NOMO-1 (cell line): ENCODE measurements at regions not wholly inside any gene's neighbourhood (a gene's known extent, or its start where the extent isn't known, plus 50 kb on each side); places are given as distances from the start of the nearest gene placed in this dataset.
"Not testable (repeated sequence)": the region's sequence is repeated elsewhere in the genome, so short reads cannot be mapped to it uniquely, and the experiment has no call there.

Experiments
- DNase-seq, 2 experiments: peaks; one replicate each; lab custom pipeline; 2025; ENCODE audit not compliant: unreplicated experiment in 2 of 2; lab: John Stamatoyannopoulos, UW

DNA sequence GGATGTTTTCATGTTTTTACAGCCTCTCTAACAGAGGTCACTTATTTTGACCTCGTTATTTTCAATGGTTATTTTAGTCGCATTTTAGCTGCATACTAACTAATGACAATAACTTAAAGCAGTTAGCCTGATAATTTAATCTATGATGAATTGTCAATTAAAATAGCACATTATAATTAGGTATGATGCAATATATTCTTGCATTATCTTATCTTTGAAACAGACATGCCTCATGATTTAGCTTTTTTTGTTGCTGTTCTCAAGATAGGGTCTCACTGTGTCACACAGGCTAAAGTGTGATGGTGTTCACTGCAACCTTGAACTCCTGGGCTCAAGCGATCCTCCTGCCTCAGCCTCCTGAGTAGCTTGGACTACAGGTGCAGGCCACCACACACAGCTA, 126.4 kb downstream of the KBTBD2 start:
- DNase-seq: no peak

DNA sequence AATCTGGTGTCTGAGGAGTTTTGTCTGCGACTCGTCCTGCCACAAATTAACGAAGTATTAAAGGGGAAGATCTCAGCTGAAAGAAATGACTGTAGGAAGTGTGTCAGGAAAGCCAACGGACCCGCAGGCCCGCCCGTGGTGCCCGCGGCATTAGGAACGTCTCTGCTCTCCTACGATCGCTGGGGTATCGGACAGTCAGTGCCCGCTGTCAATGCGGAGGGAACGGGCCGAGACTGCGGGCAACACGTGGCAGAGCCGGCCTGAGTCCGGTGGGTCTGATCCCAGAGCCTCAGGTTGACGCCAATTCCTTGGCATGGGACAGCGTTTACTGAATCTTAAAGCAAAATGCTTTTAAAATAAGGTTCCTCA, 128.7 kb downstream of the KBTBD2 start:
- DNase-seq: no peak

DNA sequence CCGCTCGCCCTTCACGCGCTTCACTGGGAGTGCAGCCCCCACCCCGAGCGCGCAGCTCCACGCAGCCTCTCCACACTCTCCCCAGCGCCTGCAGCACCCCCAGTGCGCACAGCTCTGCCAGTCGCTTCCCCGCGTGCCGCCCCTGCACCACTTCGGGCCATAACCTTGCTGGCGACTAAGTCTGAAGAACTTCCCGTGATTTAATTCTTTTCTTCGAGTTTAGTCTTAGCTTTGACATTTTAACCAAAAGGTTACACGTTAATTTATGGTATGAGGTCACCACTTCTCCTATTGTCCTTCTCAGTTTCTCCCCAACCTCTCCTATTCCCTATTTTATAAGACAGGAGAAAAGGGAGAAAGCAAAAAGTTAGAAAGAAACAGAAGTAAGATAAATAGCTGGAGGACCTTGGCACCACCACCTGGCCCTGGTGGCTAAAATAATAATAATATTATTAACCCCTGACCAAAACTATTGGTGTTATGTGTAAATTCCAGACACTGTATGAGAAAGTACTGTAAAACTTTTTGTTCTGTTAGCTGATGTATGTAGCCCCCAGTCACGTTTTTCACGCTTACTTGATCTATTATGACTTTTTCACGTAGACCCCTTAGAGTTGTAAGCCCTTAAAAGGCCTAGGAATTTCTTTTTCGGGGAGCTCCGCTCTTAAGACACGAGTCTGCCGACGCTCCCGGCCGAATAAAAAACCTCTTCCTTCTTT, 129.2 kb downstream of the KBTBD2 start:
- not testable (repeated sequence) for DNase-seq

DNA sequence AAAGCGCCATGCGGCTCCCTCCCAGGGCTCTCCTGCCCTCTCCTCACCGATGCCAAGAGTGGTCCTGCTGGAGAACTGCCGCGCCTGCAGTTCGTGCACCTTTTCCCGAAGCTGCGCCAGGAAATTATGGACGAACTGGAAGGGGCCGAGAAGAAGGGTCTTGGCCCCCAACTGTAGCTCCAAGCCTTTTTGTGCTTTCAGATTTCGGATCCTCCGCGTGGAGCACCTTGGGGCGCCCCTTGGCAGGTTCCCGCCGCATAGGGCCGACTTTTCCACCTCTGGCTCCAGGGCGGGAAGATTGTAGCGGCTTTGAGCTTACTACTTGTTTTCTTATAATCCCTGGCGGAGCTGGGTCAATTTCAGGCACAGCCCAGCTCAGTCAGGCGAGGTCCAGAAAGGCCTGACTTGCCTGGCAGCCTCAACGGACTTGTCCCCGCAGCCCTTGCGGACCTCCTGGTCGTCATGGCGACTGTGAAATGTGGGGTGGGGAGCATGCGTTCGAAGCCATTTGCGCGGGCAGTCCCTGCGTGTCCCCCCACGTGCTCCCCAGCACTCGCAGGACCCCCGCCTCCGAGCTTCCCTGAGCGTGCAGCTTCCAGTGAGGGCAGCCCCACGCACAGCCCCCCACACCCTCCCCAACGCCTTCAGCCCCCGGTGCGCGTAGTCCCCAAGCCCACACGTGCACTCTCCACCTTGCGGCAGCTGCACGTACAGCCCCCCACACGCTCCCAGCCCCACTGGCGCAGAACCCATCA, 129.9 kb downstream of the KBTBD2 start:
- no peak for DNase-seq

DNA sequence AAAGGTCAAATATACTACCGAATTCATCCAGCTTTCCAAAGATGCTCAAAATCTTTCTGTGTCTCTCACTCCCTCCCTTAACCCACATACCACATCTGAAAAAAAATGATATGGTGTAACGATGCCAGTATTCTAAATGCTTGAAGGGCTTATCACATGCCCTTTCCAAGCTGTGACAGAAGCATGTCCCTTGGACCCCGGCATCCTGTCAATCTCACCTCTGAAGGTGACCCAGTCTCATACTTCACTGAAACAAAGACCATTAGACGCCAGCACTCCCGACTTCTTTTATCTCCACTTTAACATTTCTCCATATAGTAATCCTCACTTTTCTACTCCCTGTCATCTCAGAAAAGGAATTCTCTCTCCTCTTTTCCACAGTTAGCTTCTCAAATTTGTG, 130.8 kb downstream of the KBTBD2 start:
- DNase-seq: not testable (repeated sequence)

DNA sequence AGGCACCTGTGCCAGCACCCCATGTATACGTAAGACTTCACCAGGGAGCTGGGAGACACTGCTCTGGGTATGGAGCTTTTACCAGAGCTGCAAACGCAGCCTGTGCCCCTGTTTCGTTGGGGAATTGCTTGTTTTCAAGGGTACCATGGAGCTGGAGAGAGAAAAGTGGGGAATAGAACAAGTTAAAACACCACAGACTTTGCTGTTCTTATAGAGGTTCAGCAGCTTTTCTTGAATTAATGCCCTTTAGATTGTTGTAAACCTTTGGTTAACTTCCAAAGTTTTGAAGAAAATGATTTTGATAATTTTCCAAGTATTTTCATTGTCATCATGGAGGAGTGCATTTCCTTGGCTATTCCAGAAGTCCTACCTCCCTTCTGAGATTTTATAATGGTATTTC, 131.7 kb downstream of the KBTBD2 start:
- DNase-seq: not testable (repeated sequence)

DNA sequence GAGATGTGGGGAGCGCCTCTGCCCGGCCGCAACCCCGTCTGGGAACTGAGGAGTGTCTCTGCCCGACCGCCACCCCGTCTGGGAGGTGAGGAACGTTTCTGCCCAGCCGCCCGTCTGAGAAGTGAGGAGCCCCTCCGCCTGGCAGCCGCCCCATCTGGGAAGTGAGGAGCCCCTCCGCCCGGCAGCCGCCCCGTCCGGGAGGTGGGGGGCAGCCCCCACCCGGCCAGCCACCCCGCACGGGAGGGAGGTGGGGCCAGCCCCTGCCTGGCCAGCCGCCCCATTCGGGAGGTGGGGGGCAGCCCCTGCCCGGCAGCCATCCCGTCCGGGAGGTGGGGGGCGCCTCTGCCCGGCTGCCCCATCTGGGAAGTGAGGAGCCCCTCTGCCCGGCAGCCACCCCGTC, 137.7 kb downstream of the KBTBD2 start:
- DNase-seq: not testable (repeated sequence)

DNA sequence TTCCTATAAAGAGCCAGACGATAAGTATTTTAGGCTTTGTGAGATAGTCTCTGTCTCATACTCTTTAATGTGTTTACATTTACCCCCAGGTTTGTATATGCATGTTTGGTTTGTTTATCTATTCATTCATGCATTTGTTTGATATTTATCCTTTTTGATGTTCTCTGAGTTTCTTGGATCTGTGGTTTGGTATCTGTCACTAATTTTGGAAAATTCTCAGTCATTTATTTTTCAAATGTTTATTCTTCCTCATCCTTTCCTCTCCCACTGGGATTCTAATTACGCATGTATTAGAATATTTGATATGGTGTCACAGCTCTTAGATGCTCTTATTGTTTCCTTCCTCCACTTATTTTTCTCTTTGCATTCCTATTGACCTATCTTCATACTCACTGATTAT, 143.2 kb downstream of the KBTBD2 start:
- not testable (repeated sequence) for DNase-seq

DNA sequence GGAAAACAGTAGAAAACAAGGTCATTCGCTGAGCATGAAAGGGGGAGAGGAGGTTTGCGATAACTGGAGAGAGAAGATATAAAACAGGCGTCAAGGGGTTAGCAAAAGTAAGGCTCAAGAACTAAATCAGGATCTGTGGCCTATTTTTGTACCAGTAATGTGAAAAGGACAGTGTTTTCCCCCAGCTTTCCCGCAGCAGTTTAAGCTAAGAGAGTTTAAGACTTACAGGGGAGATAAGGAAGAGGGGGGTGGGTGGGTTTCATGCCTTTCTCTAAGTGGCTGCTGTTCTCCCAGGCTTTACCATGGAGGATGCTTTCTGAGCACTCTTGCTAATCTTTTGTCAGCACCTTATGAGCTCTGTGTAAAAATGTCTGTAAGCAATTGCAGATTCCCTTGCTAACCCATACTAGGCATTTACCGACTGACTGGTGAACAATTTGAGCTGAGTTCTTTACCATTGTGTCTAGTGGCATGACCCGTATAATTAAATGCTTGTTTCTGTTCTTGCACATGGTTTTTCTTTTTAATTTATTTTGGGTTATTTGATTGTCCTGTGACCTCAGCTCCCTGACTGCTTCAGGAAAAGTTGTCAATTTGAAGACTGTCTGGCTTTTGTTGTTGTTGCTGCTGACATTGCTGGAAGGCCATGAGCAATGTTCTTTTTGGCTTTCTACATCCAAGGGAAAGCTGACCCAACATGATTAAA, 144.0 kb downstream of the KBTBD2 start:
- not testable (repeated sequence) for DNase-seq

DNA sequence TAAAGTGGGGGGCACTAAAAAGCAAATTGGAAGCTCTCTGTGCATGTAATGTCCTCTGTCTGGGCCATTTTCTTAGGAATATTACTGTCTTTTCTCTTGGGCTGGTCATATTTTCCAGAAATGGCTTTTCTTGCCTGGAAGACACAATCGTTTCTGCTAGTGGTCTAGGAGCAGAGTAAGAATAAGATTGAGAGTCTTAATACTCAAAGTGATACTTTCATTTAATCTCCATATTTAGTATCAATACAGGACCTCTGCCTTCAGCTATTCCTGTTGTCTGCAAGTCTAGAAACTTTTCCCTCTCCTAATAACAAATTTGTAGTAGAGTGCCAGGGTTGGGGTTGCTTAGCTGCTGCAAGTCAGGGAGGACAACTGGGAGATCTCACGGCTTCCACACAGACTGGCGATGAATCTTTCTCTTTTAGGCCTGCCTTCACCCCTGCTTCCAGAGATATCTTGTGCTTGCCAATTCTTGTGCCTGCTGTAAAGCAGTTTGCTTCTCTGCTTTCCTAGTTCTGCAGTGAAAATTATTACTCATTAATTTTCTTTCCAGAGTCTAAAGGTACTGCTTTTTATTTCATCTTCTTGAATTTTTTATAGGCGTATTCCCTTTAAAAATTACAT, 149.6 kb downstream of the KBTBD2 start:
- not testable (repeated sequence) for DNase-seq

DNA sequence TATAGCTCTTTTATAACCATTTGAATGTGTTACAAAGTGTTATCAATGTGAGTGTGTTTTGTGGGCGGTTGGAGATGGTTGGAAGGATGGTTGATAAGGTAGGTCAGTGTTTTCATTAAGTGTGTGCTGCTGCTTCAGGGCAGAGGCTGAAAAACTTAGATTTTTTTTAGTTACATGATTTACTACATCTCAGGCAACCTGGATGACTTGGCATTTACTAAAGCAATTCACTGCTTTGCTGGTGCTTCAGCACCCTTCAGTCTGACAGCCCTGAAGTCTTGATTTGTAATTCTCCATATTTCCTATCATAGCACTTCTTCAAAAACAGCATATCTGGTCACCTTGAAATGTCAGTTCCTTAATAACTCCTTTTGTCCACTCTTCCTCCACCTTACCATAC, 151.8 kb downstream of the KBTBD2 start:
- DNase-seq: not testable (repeated sequence)

DNA sequence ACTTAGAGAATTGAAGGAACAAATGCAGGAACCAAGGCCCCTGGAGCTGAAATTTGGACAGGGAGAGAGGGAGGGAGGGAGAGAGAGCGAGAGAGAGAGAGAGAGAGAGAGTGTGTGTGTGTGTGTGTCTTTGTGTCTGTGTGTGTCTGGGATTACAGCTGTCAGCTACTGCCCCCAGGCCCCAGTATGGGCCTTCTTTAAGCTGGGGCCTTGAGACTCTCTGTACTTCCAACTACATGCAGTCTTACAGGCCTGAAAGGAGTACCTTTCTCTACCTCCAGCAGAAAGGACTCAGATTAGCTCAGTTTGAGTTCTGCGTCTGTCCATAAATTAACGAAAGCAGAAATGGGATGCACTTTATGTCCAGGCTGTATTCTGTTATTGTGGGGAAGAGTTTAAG, 153.2 kb downstream of the KBTBD2 start:
- DNase-seq: not testable (repeated sequence)

DNA sequence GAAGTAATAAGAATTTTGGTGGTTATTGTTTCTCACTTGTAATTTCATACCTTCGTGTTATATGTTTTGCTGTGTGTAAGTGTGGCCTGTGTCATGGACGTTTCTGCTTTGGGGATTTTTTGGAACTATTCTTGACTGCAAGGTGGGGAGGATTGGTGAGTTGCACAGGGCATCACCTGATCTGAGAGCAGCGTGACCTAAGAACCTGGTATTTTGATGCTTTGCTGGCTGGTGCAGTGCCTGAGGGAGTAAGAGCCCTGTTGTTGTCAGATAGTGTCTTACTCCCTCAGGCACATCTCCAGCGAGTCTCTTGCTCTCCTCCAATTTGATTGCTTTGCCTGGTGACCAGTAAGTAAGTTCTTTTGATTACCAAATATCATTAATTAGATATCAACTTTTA, 158.8 kb downstream of the KBTBD2 start:
- DNase-seq: not testable (repeated sequence)

DNA sequence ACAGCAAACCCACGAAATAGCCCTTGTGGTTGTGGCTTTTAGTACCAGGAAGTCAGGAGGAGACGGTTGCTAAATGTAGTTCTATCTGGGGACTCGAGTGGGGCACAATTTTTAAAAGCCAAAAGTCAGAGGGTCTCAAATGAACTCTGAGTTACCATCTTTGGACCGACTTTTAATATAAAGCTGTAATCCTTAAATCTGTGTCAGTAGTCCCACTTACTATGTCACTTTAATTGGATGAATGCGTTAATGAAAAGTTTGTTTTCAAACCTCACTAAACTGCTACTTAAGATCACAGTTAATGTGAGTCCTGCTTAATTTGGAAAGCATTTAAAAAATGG, 162.3 kb downstream of the KBTBD2 start:
- DNase-seq: peak in 1 of 2 experiments; percentile 4

DNA sequence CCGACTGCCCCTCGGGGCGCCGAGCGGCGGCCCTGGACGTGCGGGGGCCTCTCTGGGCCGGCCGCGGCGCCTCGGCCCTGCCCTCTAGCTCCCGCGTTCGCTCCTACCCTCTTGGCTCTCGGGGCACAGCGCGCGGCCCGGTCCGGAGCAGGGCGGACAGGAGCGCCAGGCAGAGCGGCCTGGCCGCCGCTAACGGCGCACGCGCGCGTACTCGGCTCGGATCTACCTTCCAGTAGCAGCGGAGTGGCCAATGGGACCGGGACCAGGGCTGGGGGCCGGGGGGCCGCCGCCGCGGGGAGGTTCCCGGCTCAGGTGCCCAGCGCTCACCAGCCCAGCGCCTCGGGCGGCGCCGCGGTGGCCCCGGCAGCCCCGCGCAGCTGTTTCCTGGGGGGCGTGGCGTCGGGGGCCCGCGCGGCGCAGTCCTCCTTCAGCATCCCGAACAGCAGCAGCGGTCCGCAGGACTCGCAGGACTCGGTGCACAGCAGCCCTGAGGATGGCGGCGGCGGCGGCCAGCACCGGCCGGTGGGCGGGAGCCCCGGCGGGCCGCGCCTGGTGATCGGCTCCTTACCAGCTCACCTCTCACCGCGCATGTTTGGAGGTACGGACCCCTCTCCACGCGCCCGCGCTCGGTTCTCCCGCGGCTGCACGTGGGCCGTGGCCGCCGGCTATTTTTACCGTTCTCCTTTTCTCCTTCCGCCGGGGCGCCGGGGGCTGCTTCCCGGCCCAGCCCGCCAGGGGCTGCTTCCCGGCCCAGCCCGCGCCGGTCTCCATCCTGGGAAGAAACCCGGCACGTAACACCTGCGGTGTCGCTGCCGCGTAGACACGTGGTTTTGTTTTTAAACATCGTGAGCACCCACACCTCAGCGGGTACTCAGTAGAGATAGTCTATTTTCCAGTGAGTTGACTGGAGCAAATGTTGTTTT, 162.9 kb downstream of the KBTBD2 start:
- peak; percentile 15 to 60 for DNase-seq

DNA sequence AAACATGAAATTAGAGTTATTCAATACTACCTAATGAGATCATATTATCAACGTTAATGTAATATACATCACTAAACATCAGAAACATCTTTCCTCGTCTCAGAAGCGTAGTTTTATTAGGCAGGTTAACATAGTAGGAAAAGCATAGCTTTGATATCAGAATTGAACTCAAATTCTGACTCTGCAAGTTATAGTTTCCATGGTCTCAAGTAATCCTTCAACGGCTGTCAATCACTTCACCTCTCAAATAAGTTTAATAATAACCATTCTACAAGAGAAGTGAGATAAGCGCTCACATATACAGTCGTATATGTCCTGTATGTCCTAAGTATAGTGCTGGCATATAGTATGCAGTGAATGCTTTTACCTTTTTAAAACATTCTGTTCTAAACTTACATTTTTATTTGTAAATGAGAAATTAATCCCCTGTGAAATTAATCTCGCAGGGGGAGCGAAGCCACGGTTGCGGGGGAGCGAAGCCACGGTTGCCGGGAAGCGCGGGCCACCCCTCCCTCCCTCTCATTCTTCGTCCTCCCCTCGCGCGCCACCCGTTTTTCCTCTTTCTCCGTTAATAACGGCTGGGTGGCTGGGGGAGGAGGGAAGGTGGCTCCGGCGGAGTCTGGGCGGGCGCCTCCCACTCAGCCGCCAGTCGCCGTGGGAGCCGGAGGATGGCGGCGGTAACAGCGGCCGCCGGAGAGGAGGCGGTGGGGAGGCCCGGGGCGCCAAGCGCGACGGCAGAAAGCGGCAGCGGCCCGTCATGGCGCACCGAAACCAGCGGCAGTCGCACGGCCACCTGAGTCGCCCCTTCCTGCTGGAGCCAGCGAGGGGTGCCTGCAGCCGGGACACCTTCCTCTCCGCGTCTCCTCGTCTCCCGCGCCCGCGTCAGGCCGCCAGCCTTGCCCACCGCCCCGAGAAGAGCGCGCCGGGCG, 163.8 kb downstream of the KBTBD2 start:
- peak; percentile 13 to 30 for DNase-seq

DNA sequence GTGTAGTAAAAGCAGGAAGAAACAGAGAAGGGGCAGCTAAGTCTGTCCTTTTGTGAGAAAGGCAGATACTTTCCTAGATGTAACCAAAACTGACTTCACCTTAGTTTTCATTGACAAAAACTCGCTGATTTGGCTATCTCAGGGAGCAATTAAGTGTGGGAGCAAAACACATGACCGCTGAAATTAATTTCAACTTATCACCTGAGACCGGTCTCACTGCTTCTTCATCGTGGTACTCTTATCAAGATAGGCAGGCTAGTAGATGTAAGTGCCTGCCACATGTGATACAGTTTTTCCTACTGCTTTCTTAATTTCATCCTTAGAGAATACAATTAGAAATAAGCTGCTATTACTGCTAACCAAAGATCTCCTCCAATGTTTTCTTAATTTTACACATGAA, 168.7 kb downstream of the KBTBD2 start:
- DNase-seq: not testable (repeated sequence)

DNA sequence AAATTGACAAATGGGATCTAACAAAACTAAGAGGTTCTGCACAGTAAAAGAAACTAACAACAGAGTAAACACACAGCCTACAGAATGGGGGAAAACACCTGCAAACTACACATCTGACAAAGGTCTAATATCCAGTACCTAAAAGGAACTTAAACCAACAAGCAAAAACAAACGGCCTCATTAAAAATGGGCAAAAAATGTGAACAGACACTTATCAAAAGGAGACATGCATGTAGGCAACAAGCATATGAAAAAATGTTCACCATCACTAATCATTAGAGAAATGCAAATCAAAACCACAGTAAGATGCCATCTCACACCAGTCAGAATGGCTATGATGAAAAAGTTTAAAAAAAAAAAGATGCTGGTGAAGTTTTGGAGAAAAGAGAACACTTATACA, 197.4 kb downstream of the KBTBD2 start:
- DNase-seq: no peak
